ENCODE measurements at regions not wholly inside any gene's neighbourhood (a gene's known extent, or its start where the extent isn't known, plus 50 kb on each side); places are given as distances from the start of the nearest gene placed in this dataset.

DNA sequence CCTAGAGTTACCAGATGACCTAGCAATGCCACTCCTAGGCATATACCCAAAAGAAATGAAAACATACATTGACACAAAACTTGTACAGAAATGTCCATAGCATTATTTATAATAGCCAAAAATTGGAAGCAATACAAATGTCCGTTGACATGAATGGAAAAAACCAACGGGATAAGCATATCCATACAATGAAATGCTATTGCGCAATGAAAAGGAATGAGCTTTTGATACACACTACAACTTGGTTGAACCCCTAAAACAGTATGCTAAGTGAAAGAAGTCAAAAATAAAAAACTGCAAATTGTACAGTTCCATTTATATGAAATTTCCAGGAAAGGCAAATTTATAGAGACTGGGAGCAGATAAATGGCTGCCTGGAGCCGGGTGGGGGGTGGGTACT is 90.6 kb upstream of the G2E3 start:
- TF ChIP-seq, protein P1, sequence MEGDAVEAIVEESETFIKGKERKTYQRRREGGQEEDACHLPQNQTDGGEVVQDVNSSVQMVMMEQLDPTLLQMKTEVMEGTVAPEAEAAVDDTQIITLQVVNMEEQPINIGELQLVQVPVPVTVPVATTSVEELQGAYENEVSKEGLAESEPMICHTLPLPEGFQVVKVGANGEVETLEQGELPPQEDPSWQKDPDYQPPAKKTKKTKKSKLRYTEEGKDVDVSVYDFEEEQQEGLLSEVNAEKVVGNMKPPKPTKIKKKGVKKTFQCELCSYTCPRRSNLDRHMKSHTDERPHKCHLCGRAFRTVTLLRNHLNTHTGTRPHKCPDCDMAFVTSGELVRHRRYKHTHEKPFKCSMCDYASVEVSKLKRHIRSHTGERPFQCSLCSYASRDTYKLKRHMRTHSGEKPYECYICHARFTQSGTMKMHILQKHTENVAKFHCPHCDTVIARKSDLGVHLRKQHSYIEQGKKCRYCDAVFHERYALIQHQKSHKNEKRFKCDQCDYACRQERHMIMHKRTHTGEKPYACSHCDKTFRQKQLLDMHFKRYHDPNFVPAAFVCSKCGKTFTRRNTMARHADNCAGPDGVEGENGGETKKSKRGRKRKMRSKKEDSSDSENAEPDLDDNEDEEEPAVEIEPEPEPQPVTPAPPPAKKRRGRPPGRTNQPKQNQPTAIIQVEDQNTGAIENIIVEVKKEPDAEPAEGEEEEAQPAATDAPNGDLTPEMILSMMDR (IDR thresholded peaks at IDR 0.05), result no peak
- no peak for TF ChIP-seq POLR2A (IDR thresholded peaks at IDR 0.05)
